AG20443 (cell line): ENCODE measurements at regions not wholly inside any gene's neighbourhood (a gene's known extent, or its start where the extent isn't known, plus 50 kb on each side); places are given as distances from the start of the nearest gene placed in this dataset.

Source experiments
- DNase-seq: peaks from one replicate; pipeline ENCODE4 v3.0.0; 2012; ENCODE audit warnings: low spot score, mixed read lengths

DNA sequence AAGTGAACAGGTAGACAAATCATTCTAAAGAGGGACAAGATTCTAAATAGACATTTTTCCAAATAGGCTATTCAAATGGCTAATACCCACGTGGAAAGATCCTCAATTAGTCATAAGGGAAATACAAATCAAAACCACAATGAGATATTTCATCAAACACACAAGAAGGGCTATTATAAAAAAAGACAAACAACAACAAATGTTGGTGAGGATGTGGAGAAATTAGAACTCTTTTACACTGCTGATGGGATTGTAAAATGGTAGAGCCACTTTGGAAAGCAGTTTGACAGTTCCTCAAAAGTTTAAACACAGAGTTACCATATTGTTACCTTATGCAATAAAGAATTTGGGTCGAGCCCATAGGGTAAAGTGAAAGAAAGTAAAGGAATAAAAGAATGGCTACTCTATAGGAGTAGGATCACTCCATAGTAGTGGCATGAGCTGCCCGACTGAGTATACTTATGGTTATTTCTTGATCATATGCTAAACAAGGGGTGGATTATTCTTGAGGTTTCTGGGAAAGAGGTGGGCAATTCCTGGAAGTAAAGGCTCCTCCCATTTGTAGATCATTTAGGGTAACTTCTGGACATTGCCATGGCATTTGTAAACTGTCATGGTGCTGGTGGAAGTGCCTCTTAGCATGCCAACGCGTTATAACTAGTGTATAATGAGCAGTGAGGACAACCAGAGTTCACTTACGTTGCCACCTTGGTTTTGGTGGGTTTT, 58.9 kb upstream of the FAM9C start:
- DNase-seq: no peak

DNA sequence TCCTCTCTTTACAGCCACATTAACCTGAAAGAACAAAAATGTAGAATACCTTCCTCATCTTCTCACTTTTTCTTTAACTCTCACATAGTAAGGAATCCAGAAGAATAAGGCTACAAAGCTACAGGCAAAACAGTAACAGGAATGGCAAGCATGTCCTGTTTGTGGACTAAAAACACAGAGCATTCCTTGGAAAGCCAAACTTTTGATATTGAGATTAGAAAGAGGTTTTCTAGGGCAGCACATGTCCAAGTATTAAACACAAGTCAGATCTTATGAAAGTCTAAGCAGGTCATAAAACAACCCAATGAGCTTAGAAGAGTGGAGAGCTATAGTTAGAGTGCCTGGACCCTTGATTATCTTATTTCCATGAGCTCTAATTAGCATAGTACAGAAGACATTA, 58.2 kb upstream of the FAM9C start:
- DNase-seq: no peak

DNA sequence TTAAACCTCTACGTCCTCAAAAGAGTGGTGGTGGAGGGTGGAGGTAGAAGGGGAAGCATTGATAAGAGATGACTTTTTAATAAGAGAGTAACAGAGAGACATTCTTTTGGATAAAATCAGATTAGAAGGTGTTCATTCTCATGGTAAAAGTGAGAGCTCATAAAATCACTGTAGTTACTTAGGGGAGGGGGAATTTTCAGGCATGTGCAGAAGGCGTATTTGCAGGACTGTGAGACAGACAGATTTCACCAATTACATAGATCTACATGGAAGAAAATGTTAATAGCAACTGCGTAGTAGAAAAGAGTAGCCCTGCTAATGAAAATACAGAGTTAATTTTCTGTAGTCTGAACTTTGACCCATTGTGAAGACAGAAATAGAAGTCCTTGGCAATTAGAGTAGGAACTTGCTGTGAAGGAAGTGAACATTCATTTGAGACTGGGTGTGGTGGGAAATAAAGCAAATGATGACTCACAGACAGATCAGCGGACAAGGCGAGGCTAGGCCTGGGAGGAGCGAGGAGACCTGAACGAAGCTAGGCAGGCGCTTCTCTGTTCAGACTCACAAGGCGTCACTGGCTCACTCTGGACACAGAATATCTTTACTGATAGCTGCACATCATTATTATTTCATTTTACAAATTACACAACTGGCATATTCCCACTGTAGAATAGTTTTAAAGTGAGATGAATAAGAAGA, 57.2 kb upstream of the FAM9C start:
- DNase-seq: peak; percentile 78

DNA sequence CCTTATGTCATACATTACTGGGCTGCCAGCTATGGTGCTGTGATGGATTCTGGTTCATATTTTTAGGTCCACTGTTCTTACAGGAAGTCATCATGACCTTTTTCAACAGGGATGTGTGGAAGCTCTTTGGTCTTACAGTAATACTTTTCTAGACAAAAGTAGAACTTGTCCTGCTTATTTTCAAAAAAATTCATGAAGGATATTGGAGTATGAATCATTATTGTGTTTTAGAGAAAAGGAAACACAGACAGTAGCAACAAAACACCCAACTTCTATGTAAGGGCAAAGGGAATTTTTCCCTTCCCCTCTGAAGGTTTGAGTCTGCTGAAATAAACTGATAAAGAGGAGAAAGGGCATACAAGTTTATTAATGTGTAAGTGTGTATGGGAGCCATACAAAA, 54.7 kb upstream of the FAM9C start:
- no peak for DNase-seq

DNA sequence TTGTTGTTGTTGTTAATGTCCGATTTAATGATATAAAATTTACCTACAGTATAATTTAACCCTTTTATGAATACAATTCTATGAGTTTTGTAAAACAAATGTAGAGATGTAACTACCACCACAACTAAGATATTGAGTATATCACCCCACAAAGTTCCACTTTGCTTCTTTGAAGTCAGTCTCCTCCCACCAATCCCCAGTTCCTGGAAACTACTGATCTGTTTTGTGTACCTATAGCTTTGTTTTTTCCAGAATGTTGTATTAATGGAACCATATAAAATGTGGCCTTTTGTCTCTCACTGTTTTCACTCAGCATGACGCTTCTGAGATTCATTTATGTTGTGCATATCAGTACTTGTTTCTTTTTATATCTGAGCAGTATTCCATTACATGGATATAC, 52.3 kb upstream of the FAM9C start:
- DNase-seq: no peak

DNA sequence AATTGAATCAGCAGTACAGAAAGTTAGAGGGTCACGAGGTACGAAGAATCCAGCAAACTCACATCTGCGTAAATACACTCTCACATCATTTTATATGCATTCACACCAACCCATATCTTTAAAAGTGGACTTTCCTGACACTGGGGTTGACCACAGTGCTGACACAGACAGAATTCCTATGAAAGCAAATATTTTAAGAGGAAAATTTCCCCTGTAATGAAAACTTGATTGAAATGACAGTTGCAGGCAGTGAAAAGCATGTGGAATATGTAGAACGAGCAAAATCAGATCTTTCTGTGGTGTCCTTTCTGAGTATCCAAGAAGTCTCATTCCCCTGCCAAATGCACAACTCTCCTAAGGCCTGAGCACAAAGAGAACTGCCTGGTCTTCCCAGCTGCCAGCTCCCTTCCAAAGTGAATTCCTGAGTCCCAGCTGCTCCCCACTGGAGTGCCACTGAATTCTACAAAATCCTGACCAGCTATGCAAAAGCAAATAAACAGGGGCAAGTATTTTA, 50.5 kb upstream of the FAM9C start:
- DNase-seq: peak; percentile 13

DNA sequence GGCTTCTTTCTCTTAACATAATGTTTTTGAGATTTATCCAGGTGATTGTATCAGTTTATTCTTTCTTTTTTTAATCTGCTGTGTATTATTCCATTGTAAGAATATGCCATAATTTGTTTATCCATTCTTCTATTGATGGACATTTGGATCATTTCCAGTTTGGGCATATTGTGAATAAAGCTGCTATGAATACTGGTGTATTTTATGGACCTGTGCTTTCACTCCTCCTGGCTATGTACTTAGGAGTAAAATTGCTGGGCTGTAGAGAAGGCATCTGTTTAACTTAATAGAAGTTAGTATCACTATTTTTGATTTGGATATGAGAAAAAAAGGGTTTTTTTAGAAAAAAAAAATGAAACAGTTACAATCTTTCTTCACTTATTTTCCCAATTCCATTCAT, 50.0 kb upstream of the FAM9C start:
- DNase-seq: no peak
